GM12878 (cell line): ENCODE measurements at regions not wholly inside any gene's neighbourhood (a gene's known extent, or its start where the extent isn't known, plus 50 kb on each side); places are given as distances from the start of the nearest gene placed in this dataset.

Source experiments
- BHLHE40 ChIP-seq, 2 experiments: fragments of 450-650 bp in 1 of 2; IDR thresholded peaks; 2 replicates each; pipeline ENCODE4 v1.6.1; 2011 to 2017; ENCODE audit warnings: low read depth in 2 of 2, borderline replicate concordance in 1 of 2, improper control_type of control experiment in 1 of 2, low read length in 1 of 2, mild to moderate bottlenecking in 1 of 2
- CHD4 ChIP-seq: fragments of 200-600 bp; sonication (generic); IDR thresholded peaks from 2 replicates; pipeline ENCODE4 v1.6.1; 2016; ENCODE audit warnings: mild to moderate bottlenecking
- FOXM1 ChIP-seq: IDR thresholded peaks from 2 replicates; pipeline ENCODE4 v1.6.1; 2012; ENCODE audit warnings: low read depth, mild to moderate bottlenecking, inconsistent platforms, low read length, moderate library complexity
- KAT2A ChIP-seq: conservative IDR thresholded peaks from 2 replicates; pipeline ENCODE4 v1.6.1; 2011; ENCODE audit warnings: low read depth, low read length; ENCODE audit not compliant: control insufficient read depth
- MYC ChIP-seq: IDR thresholded peaks from 2 replicates; pipeline ENCODE4 v1.6.1; 2011; ENCODE audit warnings: mild to moderate bottlenecking, low read length, moderate library complexity, inconsistent platforms; ENCODE audit not compliant: insufficient read depth, insufficient replicate concordance, insufficient read length, severe bottlenecking
- POLR2A ChIP-seq: IDR thresholded peaks from 2 replicates; pipeline ENCODE4 v1.6.1; 2011; ENCODE audit warnings: low read depth, mild to moderate bottlenecking, low read length
- SRF ChIP-seq, 2 experiments: IDR thresholded peaks; 2 replicates each; pipeline ENCODE4 v1.6.1; 2011; ENCODE audit warnings: low read depth in 2 of 2, low read length in 2 of 2, mild to moderate bottlenecking in 1 of 2, moderate library complexity in 1 of 2
- YY1 ChIP-seq: IDR thresholded peaks from 2 replicates; pipeline ENCODE4 v1.6.1; 2011; ENCODE audit warnings: low read depth, mild to moderate bottlenecking, low read length
- TF ChIP-seq, protein P1 (sequence below), 3 experiments: IDR thresholded peaks in 2 of 3; conservative IDR thresholded peaks in 1 of 3; 2 replicates each; pipeline ENCODE4 v1.5.1; 2011; ENCODE audit warnings: low read depth in 3 of 3, low read length in 3 of 3, mild to moderate bottlenecking in 3 of 3, control low read depth in 2 of 3, moderate library complexity in 2 of 3, inconsistent platforms in 1 of 3, mixed read lengths in 1 of 3; ENCODE audit not compliant: control insufficient read depth in 2 of 3, insufficient read depth in 1 of 3; ENCODE audit errors: extremely low read depth in 1 of 3
- TF ChIP-seq, protein P2 (sequence below): IDR thresholded peaks from 2 replicates; pipeline ENCODE4 v1.6.1; 2012; ENCODE audit warnings: low read length, inconsistent platforms
- TF ChIP-seq, protein P3 (sequence below): IDR thresholded peaks from 2 replicates; pipeline ENCODE4 v1.6.1; 2012; ENCODE audit warnings: mild to moderate bottlenecking, low read depth, low read length

DNA sequence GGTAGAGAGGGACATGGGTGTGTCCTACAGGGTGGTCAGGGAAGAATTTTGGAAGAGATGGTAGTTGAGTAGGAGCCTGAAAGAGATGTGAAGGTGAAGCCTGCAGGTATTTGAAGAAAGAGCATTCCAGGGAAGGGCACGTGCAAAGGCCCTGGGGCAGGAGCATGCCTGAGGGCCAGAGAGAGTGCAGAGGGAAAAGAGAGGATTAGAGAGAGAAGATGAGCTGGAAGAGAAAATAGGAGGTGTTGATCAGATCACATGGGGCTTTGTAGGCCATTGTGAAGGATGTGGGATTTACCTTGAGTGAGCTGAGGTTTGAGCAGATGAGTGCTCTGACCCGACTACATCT, 455.0 kb downstream of the HAPSTR1 start:
- no peak for TF ChIP-seq CHD4
- TF ChIP-seq, protein P1, sequence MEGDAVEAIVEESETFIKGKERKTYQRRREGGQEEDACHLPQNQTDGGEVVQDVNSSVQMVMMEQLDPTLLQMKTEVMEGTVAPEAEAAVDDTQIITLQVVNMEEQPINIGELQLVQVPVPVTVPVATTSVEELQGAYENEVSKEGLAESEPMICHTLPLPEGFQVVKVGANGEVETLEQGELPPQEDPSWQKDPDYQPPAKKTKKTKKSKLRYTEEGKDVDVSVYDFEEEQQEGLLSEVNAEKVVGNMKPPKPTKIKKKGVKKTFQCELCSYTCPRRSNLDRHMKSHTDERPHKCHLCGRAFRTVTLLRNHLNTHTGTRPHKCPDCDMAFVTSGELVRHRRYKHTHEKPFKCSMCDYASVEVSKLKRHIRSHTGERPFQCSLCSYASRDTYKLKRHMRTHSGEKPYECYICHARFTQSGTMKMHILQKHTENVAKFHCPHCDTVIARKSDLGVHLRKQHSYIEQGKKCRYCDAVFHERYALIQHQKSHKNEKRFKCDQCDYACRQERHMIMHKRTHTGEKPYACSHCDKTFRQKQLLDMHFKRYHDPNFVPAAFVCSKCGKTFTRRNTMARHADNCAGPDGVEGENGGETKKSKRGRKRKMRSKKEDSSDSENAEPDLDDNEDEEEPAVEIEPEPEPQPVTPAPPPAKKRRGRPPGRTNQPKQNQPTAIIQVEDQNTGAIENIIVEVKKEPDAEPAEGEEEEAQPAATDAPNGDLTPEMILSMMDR (IDR thresholded peaks at IDR 0.05 in 2 of 3, conservative IDR thresholded peaks at IDR 0.05 in 1 of 3; ENCODE audit: control insufficient read depth in 2 of 3, extremely low read depth in 1 of 3, insufficient read depth in 1 of 3, low read depth in 3 of 3, low read length in 3 of 3): no peak
- TF ChIP-seq YY1: no peak
- TF ChIP-seq BHLHE40 (IDR thresholded peaks at IDR 0.05; ENCODE audit: borderline replicate concordance in 1 of 2, low read depth in 2 of 2, low read length in 1 of 2): no peak
- no peak for TF ChIP-seq POLR2A
- TF ChIP-seq, protein P2, sequence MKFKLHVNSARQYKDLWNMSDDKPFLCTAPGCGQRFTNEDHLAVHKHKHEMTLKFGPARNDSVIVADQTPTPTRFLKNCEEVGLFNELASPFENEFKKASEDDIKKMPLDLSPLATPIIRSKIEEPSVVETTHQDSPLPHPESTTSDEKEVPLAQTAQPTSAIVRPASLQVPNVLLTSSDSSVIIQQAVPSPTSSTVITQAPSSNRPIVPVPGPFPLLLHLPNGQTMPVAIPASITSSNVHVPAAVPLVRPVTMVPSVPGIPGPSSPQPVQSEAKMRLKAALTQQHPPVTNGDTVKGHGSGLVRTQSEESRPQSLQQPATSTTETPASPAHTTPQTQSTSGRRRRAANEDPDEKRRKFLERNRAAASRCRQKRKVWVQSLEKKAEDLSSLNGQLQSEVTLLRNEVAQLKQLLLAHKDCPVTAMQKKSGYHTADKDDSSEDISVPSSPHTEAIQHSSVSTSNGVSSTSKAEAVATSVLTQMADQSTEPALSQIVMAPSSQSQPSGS: no peak
- TF ChIP-seq KAT2A: no peak
- TF ChIP-seq SRF (IDR thresholded peaks at IDR 0.05; ENCODE audit: low read depth in 2 of 2, low read length in 2 of 2): no peak
- TF ChIP-seq, protein P3, sequence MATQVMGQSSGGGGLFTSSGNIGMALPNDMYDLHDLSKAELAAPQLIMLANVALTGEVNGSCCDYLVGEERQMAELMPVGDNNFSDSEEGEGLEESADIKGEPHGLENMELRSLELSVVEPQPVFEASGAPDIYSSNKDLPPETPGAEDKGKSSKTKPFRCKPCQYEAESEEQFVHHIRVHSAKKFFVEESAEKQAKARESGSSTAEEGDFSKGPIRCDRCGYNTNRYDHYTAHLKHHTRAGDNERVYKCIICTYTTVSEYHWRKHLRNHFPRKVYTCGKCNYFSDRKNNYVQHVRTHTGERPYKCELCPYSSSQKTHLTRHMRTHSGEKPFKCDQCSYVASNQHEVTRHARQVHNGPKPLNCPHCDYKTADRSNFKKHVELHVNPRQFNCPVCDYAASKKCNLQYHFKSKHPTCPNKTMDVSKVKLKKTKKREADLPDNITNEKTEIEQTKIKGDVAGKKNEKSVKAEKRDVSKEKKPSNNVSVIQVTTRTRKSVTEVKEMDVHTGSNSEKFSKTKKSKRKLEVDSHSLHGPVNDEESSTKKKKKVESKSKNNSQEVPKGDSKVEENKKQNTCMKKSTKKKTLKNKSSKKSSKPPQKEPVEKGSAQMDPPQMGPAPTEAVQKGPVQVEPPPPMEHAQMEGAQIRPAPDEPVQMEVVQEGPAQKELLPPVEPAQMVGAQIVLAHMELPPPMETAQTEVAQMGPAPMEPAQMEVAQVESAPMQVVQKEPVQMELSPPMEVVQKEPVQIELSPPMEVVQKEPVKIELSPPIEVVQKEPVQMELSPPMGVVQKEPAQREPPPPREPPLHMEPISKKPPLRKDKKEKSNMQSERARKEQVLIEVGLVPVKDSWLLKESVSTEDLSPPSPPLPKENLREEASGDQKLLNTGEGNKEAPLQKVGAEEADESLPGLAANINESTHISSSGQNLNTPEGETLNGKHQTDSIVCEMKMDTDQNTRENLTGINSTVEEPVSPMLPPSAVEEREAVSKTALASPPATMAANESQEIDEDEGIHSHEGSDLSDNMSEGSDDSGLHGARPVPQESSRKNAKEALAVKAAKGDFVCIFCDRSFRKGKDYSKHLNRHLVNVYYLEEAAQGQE: no peak
- TF ChIP-seq FOXM1: no peak
- TF ChIP-seq MYC: no peak
